H1 (cell line): ENCODE measurements at regions not wholly inside any gene's neighbourhood (a gene's known extent, or its start where the extent isn't known, plus 50 kb on each side); places are given as distances from the start of the nearest gene placed in this dataset.

Experiments
- CTCF ChIA-PET: fragments of 300-600 bp; sonication (Branson Sonifier 250); formaldehyde crosslinking; loops from one replicate; lab custom pipeline; 2021; ENCODE audit not compliant: partially characterized antibody; lab: Charles Lee
- POLR2A ChIA-PET: fragments of 300-600 bp; sonication (Branson Sonifier 250); formaldehyde crosslinking; loops from one replicate; lab custom pipeline; 2021; ENCODE audit warnings: inconsistent platforms; ENCODE audit not compliant: partially characterized antibody; lab: Charles Lee
- DNase-seq, 2 experiments: peaks; one replicate each; pipeline versions ENCODE4 v3.0.0 to v3.0.0-alpha.2; 2010 to 2022; ENCODE audit warnings: low spot score in 2 of 2, low read depth in 1 of 2, mixed read lengths in 1 of 2
- FAIRE-seq: peaks from 2 replicates; lab custom pipeline; 2011; peaks lifted over from hg19 to GRCh38; lab: Jason Lieb, UNC
- H2AFZ ChIP-seq: 2 replicates; pipeline ENCODE4 v1.8.1; 2012; ENCODE audit warnings: low read length, inconsistent platforms
- H2AK5ac ChIP-seq: 2 replicates; pipeline ENCODE4 v1.6.1; 2013; ENCODE audit warnings: low read depth, low read length
- H2BK120ac ChIP-seq: replicated peaks from 2 replicates; pipeline ENCODE3; 2013; ENCODE audit warnings: low read depth, low read length, inconsistent platforms
- H2BK12ac ChIP-seq: 2 replicates; pipeline ENCODE4 v1.6.1; 2013; ENCODE audit warnings: low read depth, low read length
- H2BK15ac ChIP-seq: 2 replicates; pipeline ENCODE4 v1.6.1; 2013; ENCODE audit warnings: low read length
- H2BK20ac ChIP-seq: 2 replicates; pipeline ENCODE4 v1.6.1; 2013; ENCODE audit warnings: low read length
- H2BK5ac ChIP-seq: 2 replicates; pipeline ENCODE4 v1.6.1; 2013; ENCODE audit warnings: low read depth, low read length
- H3K14ac ChIP-seq: 2 replicates; pipeline ENCODE4 v1.6.1; 2013; ENCODE audit warnings: inconsistent platforms; ENCODE audit not compliant: insufficient read length
- H3K18ac ChIP-seq: 2 replicates; pipeline ENCODE4 v1.6.1; 2013; ENCODE audit warnings: low read length; ENCODE audit errors: extremely low read depth
- H3K23ac ChIP-seq: 2 replicates; pipeline ENCODE4 v1.6.1; 2013; ENCODE audit warnings: inconsistent platforms; ENCODE audit not compliant: insufficient read length
- H3K23me2 ChIP-seq: 2 replicates; pipeline ENCODE4 v1.6.1; 2013; ENCODE audit warnings: low read depth, low read length
- H3K27ac ChIP-seq: 2 replicates; pipeline ENCODE4 v1.6.1; 2011; ENCODE audit warnings: low read depth, low read length, inconsistent platforms
- H3K27me3 ChIP-seq, 4 experiments: replicated peaks in 1 of 4; 1 replicate in 1 of 4; 2 replicates in 3 of 4; pipeline versions ENCODE4 v1.6.1 to v1.8.1; 2011 to 2013; ENCODE audit warnings: low read length in 3 of 4, mild to moderate bottlenecking in 3 of 4, inconsistent platforms in 2 of 4, mixed read lengths in 2 of 4, moderate library complexity in 1 of 4; ENCODE audit not compliant: control insufficient read depth in 3 of 4, insufficient read depth in 3 of 4; ENCODE audit errors: extremely low read depth in 1 of 4
- H3K36me3 ChIP-seq, 4 experiments: 2 replicates each; pipeline versions ENCODE4 v1.6.1 to v1.8.1; 2011 to 2013; ENCODE audit warnings: mild to moderate bottlenecking in 4 of 4, low read length in 3 of 4, moderate library complexity in 2 of 4, control low read depth in 1 of 4, inconsistent platforms in 1 of 4; ENCODE audit not compliant: insufficient read depth in 4 of 4, control insufficient read depth in 2 of 4
- H3K4ac ChIP-seq: replicated peaks from 2 replicates; pipeline ENCODE3; 2013; ENCODE audit warnings: low read length, low read depth, mixed read lengths, inconsistent platforms; ENCODE audit not compliant: insufficient read length
- H3K4me1 ChIP-seq, 4 experiments: replicated peaks in 1 of 4; 1 replicate in 1 of 4; 2 replicates in 3 of 4; pipeline versions ENCODE4 v1.6.1 to v1.8.1; 2011 to 2013; ENCODE audit warnings: low read length in 3 of 4, inconsistent platforms in 2 of 4, mixed read lengths in 1 of 4; ENCODE audit not compliant: insufficient read depth in 4 of 4, control insufficient read depth in 3 of 4
- H3K4me2 ChIP-seq, 2 experiments: 2 replicates each; pipeline versions ENCODE4 v1.6.1 to v1.8.1; 2011 to 2013; ENCODE audit warnings: low read depth in 2 of 2, low read length in 2 of 2, control low read depth in 1 of 2, inconsistent platforms in 1 of 2, mild to moderate bottlenecking in 1 of 2; ENCODE audit not compliant: insufficient read depth in 1 of 2
- H3K4me3 ChIP-seq, 4 experiments: fragments of 200-600, 300-600 bp in 1 of 4; sonication (generic), shearing (Covaris generic), sonication (Bioruptor Twin) in 1 of 4; 2 replicates each; pipeline versions ENCODE4 v1.5.1 to v1.8.1; 2011 to 2016; ENCODE audit warnings: low read length in 4 of 4, low read depth in 3 of 4, control low read depth in 2 of 4, inconsistent platforms in 2 of 4, mild to moderate bottlenecking in 2 of 4, mixed read lengths in 1 of 4, moderate library complexity in 1 of 4; ENCODE audit not compliant: insufficient read depth in 2 of 4; ENCODE audit errors: extremely low read depth in 1 of 4
- H3K56ac ChIP-seq: replicated peaks from 2 replicates; pipeline ENCODE3; 2013; ENCODE audit warnings: low read depth, mild to moderate bottlenecking, mixed read lengths, low read length, inconsistent platforms; ENCODE audit not compliant: insufficient read length
- H3K79me1 ChIP-seq: 2 replicates; pipeline ENCODE4 v1.6.1; 2013; ENCODE audit warnings: low read depth, low read length, control low read depth
- H3K79me2 ChIP-seq, 2 experiments: 2 replicates each; pipeline versions ENCODE4 v1.6.1 to v1.8.1; 2012 to 2013; ENCODE audit warnings: low read length in 2 of 2, mild to moderate bottlenecking in 2 of 2, inconsistent platforms in 1 of 2; ENCODE audit not compliant: insufficient read depth in 2 of 2, control insufficient read depth in 1 of 2
- H3K9ac ChIP-seq, 4 experiments: replicated peaks in 1 of 4; 1 replicate in 1 of 4; 2 replicates in 3 of 4; pipeline versions ENCODE4 v1.6.1 to v1.8.1; 2011 to 2013; ENCODE audit warnings: low read depth in 3 of 4, low read length in 3 of 4, control low read depth in 2 of 4, mild to moderate bottlenecking in 2 of 4, moderate library complexity in 2 of 4, inconsistent platforms in 1 of 4; ENCODE audit errors: extremely low read depth in 1 of 4
- H3K9me3 ChIP-seq, 2 experiments: 2 replicates each; pipeline versions ENCODE4 v1.6.1 to v1.8.1; 2012 to 2013; ENCODE audit warnings: mild to moderate bottlenecking in 2 of 2, moderate library complexity in 2 of 2, control low read depth in 1 of 2, inconsistent platforms in 1 of 2, low read depth in 1 of 2, low read length in 1 of 2, mixed read lengths in 1 of 2; ENCODE audit not compliant: insufficient read depth in 2 of 2
- H4K20me1 ChIP-seq, 2 experiments: replicated peaks in 1 of 2; 2 replicates each; pipeline versions ENCODE3 to v1.8.1; 2011 to 2013; ENCODE audit warnings: inconsistent platforms in 2 of 2, low read length in 2 of 2, mild to moderate bottlenecking in 1 of 2; ENCODE audit not compliant: insufficient read depth in 2 of 2, control insufficient read depth in 1 of 2
- H4K5ac ChIP-seq: 2 replicates; pipeline ENCODE4 v1.6.1; 2013; ENCODE audit warnings: low read length, low read depth, mixed read lengths, inconsistent platforms; ENCODE audit not compliant: insufficient read length
- H4K8ac ChIP-seq: 2 replicates; pipeline ENCODE4 v1.8.0; 2013; ENCODE audit warnings: mild to moderate bottlenecking, moderate library complexity, low read length, inconsistent platforms; ENCODE audit not compliant: insufficient read depth; ENCODE audit errors: extremely low read depth
- H4K91ac ChIP-seq: replicated peaks from 2 replicates; pipeline ENCODE3; 2013; ENCODE audit warnings: low read length, mixed read lengths, inconsistent platforms; ENCODE audit not compliant: insufficient read length
- BRCA1 ChIP-seq: IDR thresholded peaks from 2 replicates; pipeline ENCODE4 v1.6.1; 2012; ENCODE audit warnings: low read depth, low read length, improper control_type of control experiment
- FOSL1 ChIP-seq: IDR thresholded peaks from 2 replicates; pipeline ENCODE4 v1.6.1; 2011; ENCODE audit warnings: mild to moderate bottlenecking, low read depth, low read length, moderate library complexity; ENCODE audit not compliant: insufficient read depth
- SUZ12 ChIP-seq: fragments of 200-600 bp; sonication (generic); IDR thresholded peaks from 2 replicates; pipeline ENCODE4 v1.6.1; 2012; ENCODE audit warnings: mild to moderate bottlenecking, inconsistent platforms, low read length, moderate library complexity, mixed read lengths
- WGBS, 2 experiments: shearing (Covaris generic) in 1 of 2; methylation state at CpG; one replicate each; pipeline versions ENCODE4 v1.1.6 to v1.1.7; 2013 to 2015; ENCODE audit warnings: low lambda C conversion rate in 2 of 2, mixed read lengths in 2 of 2, inconsistent platforms in 1 of 2, low coverage in 1 of 2, missing lambda C conversion rate in 1 of 2; ENCODE audit not compliant: insufficient replicate concordance in 2 of 2, insufficient coverage in 1 of 2, insufficient read length in 1 of 2; ENCODE audit errors: extremely low coverage in 1 of 2, missing lambda C conversion rate in 1 of 2; 5-methylcytosine and 5-hydroxymethylcytosine counted together

- WGBS, 2 experiments: 91% methylated on average over 3 of the region's 3 CpGs; no CpG with 5 or more reads in 1 of the 2 experiments
- Histone ChIP-seq H2BK20ac (no peak overlapping the region), H3K23ac (no peak overlapping the region), H3K4me3 (no peak overlapping the region), H3K56ac (no peak overlapping the region), H3K27me3 (no peaks in the 10 kb centered on the region), H2BK5ac (no peak overlapping the region), H3K14ac (no peak overlapping the region)
- no peak for FAIRE-seq
- TF ChIP-seq FOSL1 (no peak), BRCA1 (no peak), SUZ12 (no peak)
- TF ChIP-seq, all 59 proteins: peak for 0
- no peak overlapping the region for H2BK12ac ChIP-seq
- H4K91ac ChIP-seq: no peak overlapping the region
- no peak overlapping the region for H2AFZ ChIP-seq
- H3K23me2 ChIP-seq: no peaks in the 10 kb centered on the region
- H3K9ac ChIP-seq: no peak overlapping the region
- no peak overlapping the region for H3K18ac ChIP-seq
- H3K79me1 ChIP-seq: no peaks in the 10 kb centered on the region
- no peak overlapping the region for H2AK5ac ChIP-seq
- H3K36me3 ChIP-seq: peaks cover 0 to 3% (median 0%) of the 10 kb centered on the region in 4 experiments; a peak in 1 of 8 replicates
- no peak overlapping the region for H2BK120ac ChIP-seq
- no peaks in the 10 kb centered on the region for H3K79me2 ChIP-seq
- DNase-seq: no peak
- no peak overlapping the region for H3K4me2 ChIP-seq
- no peak overlapping the region for H3K27ac ChIP-seq
- no peak overlapping the region for H4K8ac ChIP-seq
- peaks cover 23 to 27% of the 10 kb centered on the region in 2 experiments for H3K9me3 ChIP-seq
- ChIA-PET POLR2A (no interaction called here), CTCF (interaction anchor here (1.0 kb wide), 1 partner anchor 530 kb away, joined by 4 read pairs; no protein-coding TSS in a partner anchor)
- no peaks in the 10 kb centered on the region for H4K20me1 ChIP-seq
- peaks cover 0 to 8% (median 1%) of the 10 kb centered on the region in 4 experiments; a peak in 2 of 7 replicates for H3K4me1 ChIP-seq
- no peak overlapping the region for H4K5ac ChIP-seq
- no peak overlapping the region for H2BK15ac ChIP-seq
- H3K4ac ChIP-seq: no peak overlapping the region
These were observed 316.2 kb upstream of the TRIB2 start for GRCh38 chr2:12400543-12400942.
